ENCODE measurements at regions not wholly inside any gene's neighbourhood (a gene's known extent, or its start where the extent isn't known, plus 50 kb on each side); places are given as distances from the start of the nearest gene placed in this dataset.

GRCh38 chr15:97672586-97672985 lies 287.9 kb upstream of the ARRDC4 start:
- no peak for DNase-seq

- DNase-seq = no peak
Measured at GRCh38 chr15:97678656-97679055, 281.8 kb upstream of the ARRDC4 start.

GRCh38 chr15:97679106-97679688 lies 281.3 kb upstream of the ARRDC4 start:
- no peak for DNase-seq

GRCh38 chr15:97680606-97681220 lies 279.8 kb upstream of the ARRDC4 start:
- DNase-seq = no peak

- DNase-seq = no peak
Measured at GRCh38 chr15:97683831-97684230, 276.7 kb upstream of the ARRDC4 start.

GRCh38 chr15:97684249-97684648 lies 276.3 kb upstream of the ARRDC4 start:
- DNase-seq = no peak

GRCh38 chr15:97686324-97686723 lies 274.2 kb upstream of the ARRDC4 start:
- no peak for DNase-seq

- no peak for DNase-seq
Measured at GRCh38 chr15:97687654-97688053, 272.8 kb upstream of the ARRDC4 start.

GRCh38 chr15:97688177-97688576 lies 272.3 kb upstream of the ARRDC4 start:
- no peak for DNase-seq

- no peak for DNase-seq
Measured at GRCh38 chr15:97688886-97689285, 271.6 kb upstream of the ARRDC4 start.

GRCh38 chr15:97691078-97691477 lies 269.4 kb upstream of the ARRDC4 start:
- DNase-seq = no peak

- no peak for DNase-seq
Measured at GRCh38 chr15:97691799-97692198, 268.7 kb upstream of the ARRDC4 start.

GRCh38 chr15:97692301-97693015 lies 268.0 kb upstream of the ARRDC4 start:
- DNase-seq = no peak

- no peak for DNase-seq
Measured at GRCh38 chr15:97694456-97694855, 266.0 kb upstream of the ARRDC4 start.

- no peak for DNase-seq
Measured at GRCh38 chr15:97703400-97703799, 257.1 kb upstream of the ARRDC4 start.

- DNase-seq = no peak
Measured at GRCh38 chr15:97706059-97706458, 254.4 kb upstream of the ARRDC4 start.

GRCh38 chr15:97708252-97708651 lies 252.3 kb upstream of the ARRDC4 start:
- no peak for DNase-seq

- no peak for DNase-seq
Measured at GRCh38 chr15:97712530-97712929, 248.0 kb upstream of the ARRDC4 start.

- DNase-seq = no peak
Measured at GRCh38 chr15:97717806-97718205, 242.7 kb upstream of the ARRDC4 start.

- DNase-seq = no peak
Measured at GRCh38 chr15:97718509-97718908, 242.0 kb upstream of the ARRDC4 start.

- DNase-seq = no peak
Measured at GRCh38 chr15:97728791-97729190, 231.7 kb upstream of the ARRDC4 start.

- DNase-seq = no peak
Measured at GRCh38 chr15:97729270-97729669, 231.2 kb upstream of the ARRDC4 start.

GRCh38 chr15:97730315-97730714 lies 230.2 kb upstream of the ARRDC4 start:
- no peak for DNase-seq

- no peak for DNase-seq
Measured at GRCh38 chr15:97731859-97732258, 228.6 kb upstream of the ARRDC4 start.

GRCh38 chr15:97733373-97733772 lies 227.1 kb upstream of the ARRDC4 start:
- DNase-seq = no peak

All from DMS 273 treated with DMSO at 0.1 percent for 48 hours (cell line).